ENCODE measurements at regions not wholly inside any gene's neighbourhood (a gene's known extent, or its start where the extent isn't known, plus 50 kb on each side); places are given as distances from the start of the nearest gene placed in this dataset.

DNA sequence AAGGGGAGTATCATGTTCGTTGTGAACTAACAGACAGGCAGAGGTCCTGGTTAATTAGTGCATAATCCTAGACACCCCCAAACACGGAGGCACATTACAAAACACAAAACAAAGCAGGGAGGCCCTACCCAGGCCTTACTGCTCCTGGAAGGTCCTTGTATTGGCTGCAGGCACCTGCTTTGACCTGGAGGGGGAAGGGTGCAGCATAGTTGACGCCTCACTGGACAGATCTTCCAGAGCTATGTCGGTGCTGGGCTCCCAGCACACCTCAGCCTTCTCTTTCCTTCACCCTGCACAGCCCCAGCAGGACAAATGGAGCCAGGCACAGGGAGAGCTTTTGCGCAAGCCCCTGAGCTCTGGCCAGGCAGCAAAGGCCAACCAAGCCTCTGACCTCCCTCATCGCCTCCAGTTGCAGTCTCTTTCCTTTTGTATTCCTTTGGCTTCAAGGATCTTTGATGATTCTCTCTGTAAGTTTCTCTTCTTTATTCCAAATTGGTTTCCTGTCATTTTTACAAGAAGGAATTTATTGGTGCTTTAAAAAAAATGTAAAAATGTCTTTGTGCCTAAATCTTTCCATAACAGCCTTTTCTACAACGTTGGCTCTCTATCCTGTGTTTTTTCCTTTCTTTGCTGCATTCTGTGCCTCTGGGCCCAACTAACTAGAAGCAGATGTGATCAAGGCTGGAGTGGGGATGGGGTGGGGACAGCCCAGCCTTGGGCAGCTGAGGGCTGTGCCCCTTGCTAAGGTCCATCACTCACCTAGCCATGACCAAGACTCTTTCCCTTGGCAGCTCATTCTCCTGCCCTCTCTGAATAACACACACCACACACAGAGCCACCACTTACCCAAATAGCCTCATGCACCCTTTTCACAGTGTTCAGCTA, 317.1 kb upstream of the NPVF start:
- no peak for DNase-seq (ENCODE audit: extremely low read depth, low read depth)
- H3K4me3 ChIP-seq (replicated peaks; ENCODE audit: low read depth, low read length), result no peak overlapping the region
- TF ChIP-seq, protein P1, sequence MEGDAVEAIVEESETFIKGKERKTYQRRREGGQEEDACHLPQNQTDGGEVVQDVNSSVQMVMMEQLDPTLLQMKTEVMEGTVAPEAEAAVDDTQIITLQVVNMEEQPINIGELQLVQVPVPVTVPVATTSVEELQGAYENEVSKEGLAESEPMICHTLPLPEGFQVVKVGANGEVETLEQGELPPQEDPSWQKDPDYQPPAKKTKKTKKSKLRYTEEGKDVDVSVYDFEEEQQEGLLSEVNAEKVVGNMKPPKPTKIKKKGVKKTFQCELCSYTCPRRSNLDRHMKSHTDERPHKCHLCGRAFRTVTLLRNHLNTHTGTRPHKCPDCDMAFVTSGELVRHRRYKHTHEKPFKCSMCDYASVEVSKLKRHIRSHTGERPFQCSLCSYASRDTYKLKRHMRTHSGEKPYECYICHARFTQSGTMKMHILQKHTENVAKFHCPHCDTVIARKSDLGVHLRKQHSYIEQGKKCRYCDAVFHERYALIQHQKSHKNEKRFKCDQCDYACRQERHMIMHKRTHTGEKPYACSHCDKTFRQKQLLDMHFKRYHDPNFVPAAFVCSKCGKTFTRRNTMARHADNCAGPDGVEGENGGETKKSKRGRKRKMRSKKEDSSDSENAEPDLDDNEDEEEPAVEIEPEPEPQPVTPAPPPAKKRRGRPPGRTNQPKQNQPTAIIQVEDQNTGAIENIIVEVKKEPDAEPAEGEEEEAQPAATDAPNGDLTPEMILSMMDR (IDR thresholded peaks at IDR 0.05; ENCODE audit: low read depth, low read length, missing control alignments), result no peak

DNA sequence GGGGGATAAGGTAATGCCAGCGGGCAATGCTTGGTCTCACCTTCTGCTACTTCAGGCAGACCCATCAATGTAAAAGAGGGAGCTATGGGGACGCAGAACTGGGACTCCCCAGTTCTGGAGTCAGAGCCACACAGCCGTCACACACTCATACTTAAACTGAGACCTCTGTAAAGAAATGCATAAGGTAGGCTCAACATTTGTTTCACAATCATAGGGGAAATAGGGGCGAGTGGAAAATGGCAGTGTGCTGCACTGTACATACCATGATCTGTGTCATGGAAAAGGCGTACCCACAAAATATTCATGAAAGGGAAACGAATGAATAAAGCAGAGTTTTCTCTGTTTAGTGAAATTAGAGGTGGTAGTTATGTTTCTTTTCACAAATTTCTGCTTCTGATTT, 318.0 kb upstream of the NPVF start:
- H3K4me3 ChIP-seq (replicated peaks; ENCODE audit: low read depth, low read length), result no peak overlapping the region
- DNase-seq (ENCODE audit: extremely low read depth, low read depth), result no peak
- TF ChIP-seq, protein P1 (IDR thresholded peaks at IDR 0.05; ENCODE audit: low read depth, low read length, missing control alignments), result no peak

DNA sequence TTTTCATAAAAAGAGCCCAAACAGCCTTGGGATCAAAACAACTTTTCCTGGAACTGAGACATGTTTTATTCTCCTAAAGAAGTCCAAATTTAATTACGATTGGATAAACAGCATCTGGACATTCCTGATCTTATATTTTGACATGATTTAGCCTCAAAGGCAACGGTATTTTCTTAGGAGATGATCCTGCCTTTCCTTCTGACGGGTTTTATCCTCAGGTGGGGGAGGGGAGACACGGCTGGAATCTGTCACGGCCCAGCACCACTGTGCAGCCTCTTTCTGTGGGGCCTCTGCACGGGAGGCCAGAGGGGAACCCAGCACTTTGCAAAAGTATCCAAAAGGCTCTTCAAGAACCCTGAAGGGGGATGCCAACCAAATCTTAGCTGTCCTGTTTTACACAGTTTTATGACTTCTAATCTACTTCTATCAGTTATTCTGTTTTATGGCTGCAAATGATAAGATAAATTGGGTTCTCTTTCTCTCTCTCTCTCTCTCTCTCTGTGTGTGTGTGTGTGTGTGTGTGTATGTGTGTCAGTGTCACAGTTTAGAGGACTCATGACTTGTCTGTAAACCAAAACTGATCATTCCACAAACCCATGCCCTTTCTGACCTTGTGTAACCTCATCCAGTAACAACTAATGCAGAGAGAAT, 321.1 kb upstream of the NPVF start:
- TF ChIP-seq, protein P1 (IDR thresholded peaks at IDR 0.05; ENCODE audit: low read depth, low read length, missing control alignments), result no peak
- no peak for DNase-seq (ENCODE audit: extremely low read depth, low read depth)
- H3K4me3 ChIP-seq (replicated peaks; ENCODE audit: low read depth, low read length), result no peak overlapping the region

DNA sequence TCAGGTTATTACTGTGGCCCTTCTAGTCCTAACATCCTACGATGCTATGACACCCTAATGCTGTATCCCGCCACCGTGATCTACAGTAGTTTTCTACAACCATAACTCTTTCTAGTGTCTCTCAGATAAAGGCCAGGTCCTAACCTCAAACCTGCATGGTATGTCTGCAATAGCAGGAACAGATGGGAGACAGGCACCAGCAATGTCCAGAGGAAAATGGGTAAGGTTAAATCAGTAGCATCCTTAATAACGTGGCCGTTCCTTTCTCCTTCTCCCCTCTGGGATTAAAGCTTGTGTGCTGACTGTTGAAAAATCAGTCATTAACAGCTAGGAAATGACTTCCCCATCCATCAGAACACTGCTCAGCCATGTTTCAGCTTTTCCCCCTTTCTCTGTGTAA, 321.9 kb upstream of the NPVF start:
- TF ChIP-seq, protein P1 (IDR thresholded peaks at IDR 0.05; ENCODE audit: low read depth, low read length, missing control alignments), result no peak
- no peak for DNase-seq (ENCODE audit: extremely low read depth, low read depth)
- no peak overlapping the region for H3K4me3 ChIP-seq (replicated peaks; ENCODE audit: low read depth, low read length)

DNA sequence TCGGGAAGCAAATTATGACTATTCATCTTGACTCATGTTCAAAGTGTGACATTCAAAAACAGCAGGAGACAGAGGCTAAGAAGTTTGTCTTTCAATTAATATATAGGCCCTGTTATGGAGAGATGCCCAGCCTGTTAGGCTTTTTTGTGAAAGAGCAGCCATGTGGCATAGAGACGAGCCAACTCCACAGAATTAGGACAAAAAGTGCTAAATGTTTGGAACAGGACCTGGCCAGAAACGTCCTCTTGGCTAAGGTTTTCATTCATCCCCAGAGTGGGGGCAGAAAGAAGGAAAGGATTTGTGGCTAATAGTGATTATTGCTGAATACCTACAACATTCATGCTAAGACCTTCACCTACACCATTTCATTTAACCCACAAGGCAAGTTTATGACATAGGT, 324.7 kb upstream of the NPVF start:
- TF ChIP-seq, protein P1 (IDR thresholded peaks at IDR 0.05; ENCODE audit: low read depth, low read length, missing control alignments), result no peak
- no peak for DNase-seq (ENCODE audit: extremely low read depth, low read depth)
- H3K4me3 ChIP-seq (replicated peaks; ENCODE audit: low read depth, low read length), result no peak overlapping the region

DNA sequence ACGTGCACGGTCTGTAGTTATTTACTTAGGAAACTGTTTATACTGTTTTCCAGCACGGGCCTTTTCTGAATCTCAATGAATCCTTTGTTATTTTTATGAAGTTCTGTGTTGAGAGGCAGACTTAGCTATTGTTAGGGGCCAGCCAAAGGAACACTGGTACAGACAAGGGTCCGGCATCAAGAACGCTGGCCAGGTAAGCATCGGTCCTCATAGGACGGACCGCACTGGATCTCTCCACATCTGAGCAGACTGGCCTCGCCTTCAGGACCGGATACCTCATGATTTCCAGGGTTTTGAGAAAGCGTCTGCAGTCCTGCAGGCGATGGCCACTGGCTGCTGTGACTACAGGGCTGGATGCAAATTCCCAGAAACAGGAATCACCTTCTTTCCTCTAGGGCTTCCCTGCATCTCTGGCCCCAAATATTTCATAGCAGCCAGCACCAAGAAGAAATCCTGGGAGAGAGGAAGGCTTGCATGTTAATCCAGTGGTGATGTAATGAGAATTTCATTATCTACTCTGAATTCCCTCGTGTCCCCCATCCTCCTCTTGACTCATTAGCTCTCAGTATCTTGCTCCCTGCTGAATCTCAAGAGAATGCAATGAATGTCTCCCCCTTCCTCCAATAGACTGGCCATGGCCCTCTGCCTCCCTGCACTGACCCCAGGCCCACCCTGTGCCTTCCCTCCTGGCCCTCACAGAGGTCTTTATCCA, 325.4 kb upstream of the NPVF start:
- TF ChIP-seq, protein P1 (IDR thresholded peaks at IDR 0.05; ENCODE audit: low read depth, low read length, missing control alignments), result no peak
- no peak for DNase-seq (ENCODE audit: extremely low read depth, low read depth)

More for the DNA sequence above, 325.4 kb upstream of the NPVF start:
- H3K4me3 ChIP-seq (replicated peaks; ENCODE audit: low read depth, low read length), result no peak overlapping the region
